Fibroblast of villous mesenchyme (primary cell): ENCODE measurements at regions not wholly inside any gene's neighbourhood (a gene's known extent, or its start where the extent isn't known, plus 50 kb on each side); places are given as distances from the start of the nearest gene placed in this dataset.
A peak's percentile ranks its signal among the peaks of the same experiment; 100 is the strongest.

Experiments used
- DNase-seq: peaks from one replicate; pipeline ENCODE4 v3.0.0-alpha.2; 2010; ENCODE audit warnings: low read depth
- H3K4me3 ChIP-seq: 2 replicates; pipeline ENCODE4 v1.5.1; 2011; ENCODE audit warnings: low read depth, mild to moderate bottlenecking, low read length
- CTCF ChIP-seq: IDR thresholded peaks from 2 replicates; pipeline ENCODE4 v1.5.1; 2012; ENCODE audit warnings: low read depth, mild to moderate bottlenecking, low read length; ENCODE audit not compliant: insufficient read depth

GRCh38 chr2:58974426-58974825, 733.3 kb upstream of the FANCL start:
- H3K4me3 ChIP-seq, result no peak overlapping the region
- TF ChIP-seq CTCF, result no peak
- no peak for DNase-seq

- DNase-seq, result peak; percentile 48
- TF ChIP-seq CTCF, result no peak
- no peak overlapping the region for H3K4me3 ChIP-seq
These were observed 732.7 kb upstream of the FANCL start for GRCh38 chr2:58973811-58974281.

DNA sequence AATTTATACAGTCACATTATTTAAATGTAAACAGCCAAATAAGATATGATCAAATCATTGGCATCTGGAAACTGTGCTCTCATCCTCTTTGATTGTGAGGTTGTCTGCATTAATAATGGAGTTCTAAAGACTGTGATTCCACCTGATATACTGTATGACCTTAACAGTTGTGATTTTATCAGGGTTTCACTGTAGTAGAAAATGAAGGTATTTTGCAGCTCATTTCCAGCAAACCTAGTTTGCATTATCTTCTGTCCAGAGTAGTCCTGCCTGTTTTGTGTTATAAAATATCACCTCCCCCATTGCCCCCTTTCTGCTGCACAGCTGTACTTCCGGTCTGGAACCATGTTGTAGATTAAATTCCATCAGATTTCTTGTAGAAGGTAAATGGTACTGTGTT, 731.6 kb upstream of the FANCL start:
- no peak overlapping the region for H3K4me3 ChIP-seq
- no peak for DNase-seq
- no peak for TF ChIP-seq CTCF

GRCh38 chr2:58971511-58972360, 730.6 kb upstream of the FANCL start:
- no peak overlapping the region for H3K4me3 ChIP-seq
- no peak for TF ChIP-seq CTCF
- no peak for DNase-seq

- no peak for DNase-seq
- H3K4me3 ChIP-seq, result no peak overlapping the region
- no peak for TF ChIP-seq CTCF
These were observed 729.2 kb upstream of the FANCL start for GRCh38 chr2:58970365-58970764.

GRCh38 chr2:58968885-58969284, 727.8 kb upstream of the FANCL start:
- no peak overlapping the region for H3K4me3 ChIP-seq
- TF ChIP-seq CTCF, result no peak
- no peak for DNase-seq
